ENCODE measurements at regions not wholly inside any gene's neighbourhood (a gene's known extent, or its start where the extent isn't known, plus 50 kb on each side); places are given as distances from the start of the nearest gene placed in this dataset.

DNA sequence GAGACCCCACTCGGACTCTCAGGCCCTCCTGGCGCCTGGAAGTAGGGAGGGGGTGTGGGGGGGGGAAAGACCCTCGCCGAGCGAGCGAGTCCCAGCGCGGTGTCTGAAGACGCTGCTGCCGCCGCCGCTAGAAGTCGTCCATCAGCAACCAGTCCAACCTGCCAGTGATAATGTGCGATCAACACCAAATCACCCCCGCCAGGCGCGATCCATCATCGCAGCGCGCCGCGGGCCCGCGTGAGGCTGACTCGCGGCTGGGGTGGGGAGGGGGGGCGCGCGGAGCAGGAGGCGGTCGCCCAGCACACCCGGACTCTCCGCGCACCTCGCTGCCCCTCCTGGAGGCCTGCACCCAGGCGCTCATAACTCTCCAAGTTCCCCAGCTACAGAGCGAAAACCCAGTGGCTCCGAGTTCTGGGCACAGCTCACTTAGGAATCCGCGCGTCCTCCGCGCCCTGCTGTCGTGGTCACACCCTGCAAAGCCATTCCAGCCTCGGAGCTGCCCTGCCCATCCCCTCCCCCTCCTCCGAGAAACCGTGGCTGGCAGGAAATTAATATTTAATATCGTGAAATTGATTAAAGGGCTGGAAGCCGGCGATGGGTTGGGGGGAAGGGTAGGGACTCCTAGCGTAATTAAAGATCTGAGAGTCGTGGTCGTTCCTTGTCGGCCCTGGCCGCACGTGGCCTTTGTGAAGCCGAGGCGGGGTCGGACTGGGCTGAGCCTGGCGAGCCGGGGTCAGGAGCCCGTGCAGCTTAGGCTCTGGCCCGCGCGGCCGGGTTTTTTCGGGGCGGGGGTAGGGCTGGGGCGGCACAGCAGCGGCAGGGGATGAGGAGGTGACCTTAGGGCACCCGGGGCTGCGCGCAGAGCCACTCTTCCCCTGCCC is 58.1 kb upstream of the BCOR start (continued):
- TF ChIP-seq, protein P1, sequence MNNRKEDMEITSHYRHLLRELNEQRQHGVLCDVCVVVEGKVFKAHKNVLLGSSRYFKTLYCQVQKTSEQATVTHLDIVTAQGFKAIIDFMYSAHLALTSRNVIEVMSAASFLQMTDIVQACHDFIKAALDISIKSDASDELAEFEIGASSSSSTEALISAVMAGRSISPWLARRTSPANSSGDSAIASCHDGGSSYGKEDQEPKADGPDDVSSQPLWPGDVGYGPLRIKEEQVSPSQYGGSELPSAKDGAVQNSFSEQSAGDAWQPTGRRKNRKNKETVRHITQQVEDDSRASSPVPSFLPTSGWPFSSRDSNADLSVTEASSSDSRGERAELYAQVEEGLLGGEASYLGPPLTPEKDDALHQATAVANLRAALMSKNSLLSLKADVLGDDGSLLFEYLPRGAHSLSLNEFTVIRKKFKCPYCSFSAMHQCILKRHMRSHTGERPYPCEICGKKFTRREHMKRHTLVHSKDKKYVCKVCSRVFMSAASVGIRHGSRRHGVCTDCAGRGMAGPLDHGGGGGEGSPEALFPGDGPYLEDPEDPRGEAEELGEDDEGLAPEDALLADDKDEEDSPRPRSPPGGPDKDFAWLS (CRISPR knock-in tag; IDR thresholded peaks at IDR 0.05; ENCODE audit: borderline replicate concordance) = no peak
- TF ChIP-seq HDAC2 (CRISPR knock-in tag; IDR thresholded peaks at IDR 0.05) = 0 out of 2 replicates have a peak, but pooled peaks have one; percentile 2
- TF ChIP-seq ZNF121 (CRISPR knock-in tag; IDR thresholded peaks at IDR 0.05) = no peak
- TF ChIP-seq, protein P2, sequence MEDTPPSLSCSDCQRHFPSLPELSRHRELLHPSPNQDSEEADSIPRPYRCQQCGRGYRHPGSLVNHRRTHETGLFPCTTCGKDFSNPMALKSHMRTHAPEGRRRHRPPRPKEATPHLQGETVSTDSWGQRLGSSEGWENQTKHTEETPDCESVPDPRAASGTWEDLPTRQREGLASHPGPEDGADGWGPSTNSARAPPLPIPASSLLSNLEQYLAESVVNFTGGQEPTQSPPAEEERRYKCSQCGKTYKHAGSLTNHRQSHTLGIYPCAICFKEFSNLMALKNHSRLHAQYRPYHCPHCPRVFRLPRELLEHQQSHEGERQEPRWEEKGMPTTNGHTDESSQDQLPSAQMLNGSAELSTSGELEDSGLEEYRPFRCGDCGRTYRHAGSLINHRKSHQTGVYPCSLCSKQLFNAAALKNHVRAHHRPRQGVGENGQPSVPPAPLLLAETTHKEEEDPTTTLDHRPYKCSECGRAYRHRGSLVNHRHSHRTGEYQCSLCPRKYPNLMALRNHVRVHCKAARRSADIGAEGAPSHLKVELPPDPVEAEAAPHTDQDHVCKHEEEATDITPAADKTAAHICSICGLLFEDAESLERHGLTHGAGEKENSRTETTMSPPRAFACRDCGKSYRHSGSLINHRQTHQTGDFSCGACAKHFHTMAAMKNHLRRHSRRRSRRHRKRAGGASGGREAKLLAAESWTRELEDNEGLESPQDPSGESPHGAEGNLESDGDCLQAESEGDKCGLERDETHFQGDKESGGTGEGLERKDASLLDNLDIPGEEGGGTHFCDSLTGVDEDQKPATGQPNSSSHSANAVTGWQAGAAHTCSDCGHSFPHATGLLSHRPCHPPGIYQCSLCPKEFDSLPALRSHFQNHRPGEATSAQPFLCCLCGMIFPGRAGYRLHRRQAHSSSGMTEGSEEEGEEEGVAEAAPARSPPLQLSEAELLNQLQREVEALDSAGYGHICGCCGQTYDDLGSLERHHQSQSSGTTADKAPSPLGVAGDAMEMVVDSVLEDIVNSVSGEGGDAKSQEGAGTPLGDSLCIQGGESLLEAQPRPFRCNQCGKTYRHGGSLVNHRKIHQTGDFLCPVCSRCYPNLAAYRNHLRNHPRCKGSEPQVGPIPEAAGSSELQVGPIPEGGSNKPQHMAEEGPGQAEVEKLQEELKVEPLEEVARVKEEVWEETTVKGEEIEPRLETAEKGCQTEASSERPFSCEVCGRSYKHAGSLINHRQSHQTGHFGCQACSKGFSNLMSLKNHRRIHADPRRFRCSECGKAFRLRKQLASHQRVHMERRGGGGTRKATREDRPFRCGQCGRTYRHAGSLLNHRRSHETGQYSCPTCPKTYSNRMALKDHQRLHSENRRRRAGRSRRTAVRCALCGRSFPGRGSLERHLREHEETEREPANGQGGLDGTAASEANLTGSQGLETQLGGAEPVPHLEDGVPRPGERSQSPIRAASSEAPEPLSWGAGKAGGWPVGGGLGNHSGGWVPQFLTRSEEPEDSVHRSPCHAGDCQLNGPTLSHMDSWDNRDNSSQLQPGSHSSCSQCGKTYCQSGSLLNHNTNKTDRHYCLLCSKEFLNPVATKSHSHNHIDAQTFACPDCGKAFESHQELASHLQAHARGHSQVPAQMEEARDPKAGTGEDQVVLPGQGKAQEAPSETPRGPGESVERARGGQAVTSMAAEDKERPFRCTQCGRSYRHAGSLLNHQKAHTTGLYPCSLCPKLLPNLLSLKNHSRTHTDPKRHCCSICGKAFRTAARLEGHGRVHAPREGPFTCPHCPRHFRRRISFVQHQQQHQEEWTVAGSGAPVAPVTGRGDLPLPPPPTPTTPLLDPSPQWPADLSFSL (CRISPR knock-in tag; IDR thresholded peaks at IDR 0.05) = no peak
- no peak for TF ChIP-seq SP5 (CRISPR knock-in tag; IDR thresholded peaks at IDR 0.05; ENCODE audit: borderline replicate concordance, low read depth)
- TF ChIP-seq SIN3A (IDR thresholded peaks at IDR 0.05; ENCODE audit: borderline replicate concordance, low read depth, low read length) = no peak
- TF ChIP-seq YEATS4 (CRISPR knock-in tag; IDR thresholded peaks at IDR 0.05; ENCODE audit: borderline replicate concordance) = 0 out of 2 replicates have a peak, but pooled peaks have one; percentile 17
- TF ChIP-seq ZNF776 (CRISPR knock-in tag; IDR thresholded peaks at IDR 0.05) = 0 out of 2 replicates have a peak, but pooled peaks have one; percentile 28
- peak; percentile 36; the same call in 1 of the 2 replicates for TF ChIP-seq MYC (CRISPR knock-in tag; IDR thresholded peaks at IDR 0.05; ENCODE audit: borderline replicate concordance)
- TF ChIP-seq, protein P3, sequence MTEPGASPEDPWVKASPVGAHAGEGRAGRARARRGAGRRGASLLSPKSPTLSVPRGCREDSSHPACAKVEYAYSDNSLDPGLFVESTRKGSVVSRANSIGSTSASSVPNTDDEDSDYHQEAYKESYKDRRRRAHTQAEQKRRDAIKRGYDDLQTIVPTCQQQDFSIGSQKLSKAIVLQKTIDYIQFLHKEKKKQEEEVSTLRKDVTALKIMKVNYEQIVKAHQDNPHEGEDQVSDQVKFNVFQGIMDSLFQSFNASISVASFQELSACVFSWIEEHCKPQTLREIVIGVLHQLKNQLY (CRISPR knock-in tag; IDR thresholded peaks at IDR 0.05) = no peak
- TF ChIP-seq, protein P4, sequence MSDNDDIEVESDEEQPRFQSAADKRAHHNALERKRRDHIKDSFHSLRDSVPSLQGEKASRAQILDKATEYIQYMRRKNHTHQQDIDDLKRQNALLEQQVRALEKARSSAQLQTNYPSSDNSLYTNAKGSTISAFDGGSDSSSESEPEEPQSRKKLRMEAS (IDR thresholded peaks at IDR 0.05) = peak; percentile 72
- no peak for TF ChIP-seq MTA3 (CRISPR knock-in tag; IDR thresholded peaks at IDR 0.05)
- TF ChIP-seq, protein P5, sequence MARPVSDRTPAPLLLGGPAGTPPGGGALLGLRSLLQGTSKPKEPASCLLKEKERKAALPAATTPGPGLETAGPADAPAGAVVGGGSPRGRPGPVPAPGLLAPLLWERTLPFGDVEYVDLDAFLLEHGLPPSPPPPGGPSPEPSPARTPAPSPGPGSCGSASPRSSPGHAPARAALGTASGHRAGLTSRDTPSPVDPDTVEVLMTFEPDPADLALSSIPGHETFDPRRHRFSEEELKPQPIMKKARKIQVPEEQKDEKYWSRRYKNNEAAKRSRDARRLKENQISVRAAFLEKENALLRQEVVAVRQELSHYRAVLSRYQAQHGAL (CRISPR knock-in tag; IDR thresholded peaks at IDR 0.05; ENCODE audit: not compliant biosample characterization) = no peak
- TF ChIP-seq, protein P6, sequence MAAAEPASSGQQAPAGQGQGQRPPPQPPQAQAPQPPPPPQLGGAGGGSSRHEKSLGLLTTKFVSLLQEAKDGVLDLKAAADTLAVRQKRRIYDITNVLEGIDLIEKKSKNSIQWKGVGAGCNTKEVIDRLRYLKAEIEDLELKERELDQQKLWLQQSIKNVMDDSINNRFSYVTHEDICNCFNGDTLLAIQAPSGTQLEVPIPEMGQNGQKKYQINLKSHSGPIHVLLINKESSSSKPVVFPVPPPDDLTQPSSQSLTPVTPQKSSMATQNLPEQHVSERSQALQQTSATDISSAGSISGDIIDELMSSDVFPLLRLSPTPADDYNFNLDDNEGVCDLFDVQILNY (CRISPR knock-in tag; conservative IDR thresholded peaks at IDR 0.05) = no peak
- TF ChIP-seq, protein P7, sequence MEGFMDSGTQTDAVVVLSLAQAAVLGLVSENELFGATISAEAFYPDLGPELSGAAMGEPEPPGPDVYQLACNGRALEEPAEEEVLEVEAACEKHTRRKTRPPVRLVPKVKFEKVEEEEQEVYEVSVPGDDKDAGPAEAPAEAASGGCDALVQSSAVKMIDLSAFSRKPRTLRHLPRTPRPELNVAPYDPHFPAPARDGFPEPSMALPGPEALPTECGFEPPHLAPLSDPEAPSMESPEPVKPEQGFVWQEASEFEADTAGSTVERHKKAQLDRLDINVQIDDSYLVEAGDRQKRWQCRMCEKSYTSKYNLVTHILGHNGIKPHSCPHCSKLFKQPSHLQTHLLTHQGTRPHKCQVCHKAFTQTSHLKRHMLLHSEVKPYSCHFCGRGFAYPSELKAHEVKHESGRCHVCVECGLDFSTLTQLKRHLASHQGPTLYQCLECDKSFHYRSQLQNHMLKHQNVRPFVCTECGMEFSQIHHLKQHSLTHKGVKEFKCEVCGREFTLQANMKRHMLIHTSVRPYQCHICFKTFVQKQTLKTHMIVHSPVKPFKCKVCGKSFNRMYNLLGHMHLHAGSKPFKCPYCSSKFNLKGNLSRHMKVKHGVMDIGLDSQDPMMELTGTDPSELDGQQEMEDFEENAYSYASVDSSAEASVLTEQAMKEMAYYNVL (CRISPR knock-in tag; IDR thresholded peaks at IDR 0.05; ENCODE audit: borderline replicate concordance) = no peak

Measured in HepG2 (cell line).